K562 (cell line): ENCODE measurements at regions not wholly inside any gene's neighbourhood (a gene's known extent, or its start where the extent isn't known, plus 50 kb on each side); places are given as distances from the start of the nearest gene placed in this dataset.
A peak's percentile ranks its signal among the peaks of the same experiment; 100 is the strongest.

Source experiments
- ATF3 ChIP-seq, 2 experiments: fragments of 450-650 bp in 1 of 2; sonication (generic) in 1 of 2; formaldehyde crosslinking in 1 of 2; IDR thresholded peaks in 1 of 2; conservative IDR thresholded peaks in 1 of 2; 2 replicates each; pipeline versions ENCODE4 v1.6.1 to v1.8.1; 2016 to 2023; ENCODE audit warnings: mild to moderate bottlenecking in 2 of 2, moderate library complexity in 2 of 2, inconsistent platforms in 1 of 2, missing genetic modification reagents in 1 of 2
- BRD4 ChIP-seq: fragments of 200-600 bp; sonication (generic); IDR thresholded peaks from 2 replicates; pipeline ENCODE4 v1.6.1; 2017; ENCODE audit warnings: inconsistent platforms
- CCNT2 ChIP-seq: IDR thresholded peaks from 2 replicates; pipeline ENCODE4 v1.6.1; 2011; ENCODE audit warnings: borderline replicate concordance, low read depth, mild to moderate bottlenecking, moderate library complexity, mixed read lengths, low read length; ENCODE audit not compliant: insufficient read length; ENCODE audit errors: extremely low read depth
- HDAC1 ChIP-seq, 2 experiments: fragments of 450-650 bp; IDR thresholded peaks; 2 replicates each; pipeline ENCODE4 v1.6.1; 2016 to 2017; ENCODE audit warnings: inconsistent platforms in 1 of 2, mild to moderate bottlenecking in 1 of 2, moderate library complexity in 1 of 2
- HDAC8 ChIP-seq: fragments of 450-650 bp; IDR thresholded peaks from 2 replicates; pipeline ENCODE4 v1.6.1; 2016; ENCODE audit warnings: mild to moderate bottlenecking, missing genetic modification characterization, moderate library complexity, missing compliant biosample characterization
- NCOA4 ChIP-seq: fragments of 450-650 bp; IDR thresholded peaks from 2 replicates; pipeline ENCODE4 v1.6.1; 2018; ENCODE audit warnings: mild to moderate bottlenecking; ENCODE audit not compliant: partially characterized antibody
- NFIX ChIP-seq: fragments of 250-450 bp; sonication (Bioruptor Pico); IDR thresholded peaks from 2 replicates; pipeline ENCODE4 v1.4.0; 2020; ENCODE audit warnings: low read depth, mild to moderate bottlenecking, moderate library complexity
- PYGO2 ChIP-seq: fragments of 450-650 bp; IDR thresholded peaks from 2 replicates; pipeline ENCODE4 v1.6.1; 2016; ENCODE audit warnings: mild to moderate bottlenecking, missing genetic modification characterization, moderate library complexity, missing compliant biosample characterization
- REST ChIP-seq, 2 experiments: fragments of 450-650 bp; formaldehyde crosslinking in 1 of 2; IDR thresholded peaks; 2 replicates each; pipeline versions ENCODE4 v1.4.0 to v1.6.1; 2014 to 2020; ENCODE audit warnings: mild to moderate bottlenecking in 2 of 2, borderline replicate concordance in 1 of 2, low read depth in 1 of 2
- TARDBP ChIP-seq: fragments of 450-650 bp; IDR thresholded peaks from 2 replicates; pipeline ENCODE4 v1.6.1; 2016
- USF2 ChIP-seq: sonication (generic); formaldehyde crosslinking; IDR thresholded peaks from 2 replicates; pipeline ENCODE4 v1.5.0; 2020; ENCODE audit warnings: missing genetic modification reagents
- ZBTB9 ChIP-seq: fragments of 450-650 bp; formaldehyde crosslinking; IDR thresholded peaks from 2 replicates; pipeline ENCODE4 v1.4.0; 2020; ENCODE audit warnings: mild to moderate bottlenecking, moderate library complexity
- ZC3H8 ChIP-seq: fragments of 450-650 bp; IDR thresholded peaks from 2 replicates; pipeline ENCODE4 v1.6.1; 2017
- ZNF175 ChIP-seq: fragments of 200-800 bp; sonication (Bioruptor generic); IDR thresholded peaks from 2 replicates; pipeline ENCODE4 v1.6.1; 2016; ENCODE audit warnings: low read depth, mild to moderate bottlenecking, missing genetic modification characterization, missing compliant biosample characterization
- ZNF354B ChIP-seq: fragments of 250-450 bp; sonication (Bioruptor Pico); IDR thresholded peaks from 2 replicates; pipeline ENCODE4 v1.4.0; 2020
- ZNF57 ChIP-seq: fragments of 450-650 bp; formaldehyde crosslinking; IDR thresholded peaks from 2 replicates; pipeline ENCODE4 v1.4.0; 2020; ENCODE audit warnings: mild to moderate bottlenecking, moderate library complexity

- peak; percentile 69; the same call in 1 of the 2 replicates for TF ChIP-seq USF2 (CRISPR knock-in tag)
- TF ChIP-seq ZBTB9 (CRISPR knock-in tag): peak; percentile 100
- TF ChIP-seq ZNF175 (CRISPR knock-in tag): peak; percentile 100
- TF ChIP-seq BRD4: no peak
- TF ChIP-seq REST (IDR thresholded peaks at IDR 0.05; ENCODE audit: borderline replicate concordance): peak; percentile 96
- peak; percentile 93 for TF ChIP-seq REST (CRISPR knock-in tag; IDR thresholded peaks at IDR 0.05; ENCODE audit: low read depth)
- TF ChIP-seq CCNT2: peak; percentile 100
- peak in 1 of 2 experiments; percentile 90; a peak in 3 of 4 replicates for TF ChIP-seq HDAC1 (IDR thresholded peaks at IDR 0.05)
- peak; percentile 88; the same call in 1 of the 2 replicates for TF ChIP-seq ZNF57 (CRISPR knock-in tag)
- peak; percentile 82; the same call in 1 of the 2 replicates for TF ChIP-seq ZC3H8
- TF ChIP-seq PYGO2: peak; percentile 100
- peak; percentile 100 for TF ChIP-seq TARDBP
- TF ChIP-seq NFIX (CRISPR knock-in tag): peak; percentile 88
- peak; percentile 99 for TF ChIP-seq HDAC8 (tag)
- TF ChIP-seq ZNF354B (CRISPR knock-in tag): peak; percentile 99
- peak; percentile 98 for TF ChIP-seq NCOA4
- TF ChIP-seq ATF3 (IDR thresholded peaks at IDR 0.05): peak; percentile 90
- peak; percentile 82; the same call in 1 of the 2 replicates for TF ChIP-seq ATF3 (CRISPR knock-in tag; conservative IDR thresholded peaks at IDR 0.05)
Measured at GRCh38 chr7:138257459-138258196, 181.4 kb downstream of the AKR1D1 start (continued).
